AG08395 (cell line): ENCODE measurements at regions not wholly inside any gene's neighbourhood (a gene's known extent, or its start where the extent isn't known, plus 50 kb on each side); places are given as distances from the start of the nearest gene placed in this dataset.

Source experiments
- DNase-seq: peaks from one replicate; pipeline ENCODE4 v3.0.0; 2012; ENCODE audit warnings: mixed read lengths, low spot score

DNA sequence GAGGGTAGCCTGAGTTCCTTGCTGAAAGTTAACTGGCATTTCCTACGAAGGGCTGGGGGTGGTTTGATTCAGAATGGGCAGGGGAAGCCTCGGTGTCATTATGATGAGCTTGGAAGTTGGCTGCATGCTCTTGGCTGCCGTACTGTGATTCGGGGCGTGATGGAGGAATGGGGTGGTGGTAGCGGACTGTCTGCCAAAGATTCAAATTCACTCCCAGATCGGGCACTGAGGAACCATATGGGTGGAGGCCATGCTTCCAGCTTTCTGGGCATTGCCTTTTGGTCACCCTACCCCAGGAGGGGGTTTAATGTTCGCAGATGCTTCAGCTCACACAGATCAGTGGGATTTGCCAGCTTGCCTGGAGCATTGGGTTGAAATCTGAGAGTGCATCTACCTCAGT, 492.8 kb upstream of the EEF2KMT start:
- no peak for DNase-seq

DNA sequence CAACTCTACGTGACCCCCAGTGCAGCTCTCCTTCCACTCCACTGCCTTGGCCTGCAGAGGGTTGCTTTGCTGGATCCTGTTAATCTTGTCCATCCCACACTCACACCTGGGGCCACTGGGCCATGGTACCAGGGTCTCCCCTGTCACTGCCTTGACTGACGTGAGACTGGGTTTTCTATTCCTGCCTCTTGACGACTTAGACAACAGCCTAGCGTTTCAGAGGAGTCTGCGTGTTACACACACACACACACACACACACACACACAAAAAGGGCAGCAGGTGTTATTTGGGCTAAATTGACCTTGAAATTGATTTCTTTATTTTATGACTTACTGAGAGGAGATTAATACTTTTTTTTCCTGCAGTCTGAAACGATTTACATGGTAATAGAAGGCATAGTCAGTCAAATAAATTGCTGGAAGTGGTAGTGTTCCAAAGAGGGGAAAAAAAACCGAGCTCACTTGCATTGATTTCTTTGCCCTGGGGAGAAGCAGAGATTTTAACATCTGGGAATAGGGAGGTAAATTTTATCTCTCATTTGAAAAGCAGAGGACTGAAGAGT, 492.3 kb upstream of the EEF2KMT start:
- DNase-seq = no peak

DNA sequence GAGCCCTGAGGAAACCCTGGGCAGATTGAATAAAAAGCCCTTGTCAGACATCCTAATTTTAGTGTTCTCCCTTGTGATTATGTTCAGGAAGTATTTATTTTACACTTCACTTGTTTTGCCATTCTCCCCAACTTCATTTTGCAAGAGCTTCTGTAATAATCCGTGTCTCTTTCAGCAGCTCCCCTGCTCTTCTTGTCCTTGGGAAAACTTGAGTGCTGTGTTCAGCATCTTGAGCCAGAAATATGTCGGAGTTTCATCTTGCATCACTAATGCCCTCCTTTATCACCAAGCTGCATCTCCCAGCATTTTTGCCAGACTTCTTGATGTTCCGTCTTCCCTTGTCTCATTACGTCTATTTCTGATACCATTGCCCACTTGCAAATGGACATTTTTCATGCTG, 486.5 kb upstream of the EEF2KMT start:
- no peak for DNase-seq

DNA sequence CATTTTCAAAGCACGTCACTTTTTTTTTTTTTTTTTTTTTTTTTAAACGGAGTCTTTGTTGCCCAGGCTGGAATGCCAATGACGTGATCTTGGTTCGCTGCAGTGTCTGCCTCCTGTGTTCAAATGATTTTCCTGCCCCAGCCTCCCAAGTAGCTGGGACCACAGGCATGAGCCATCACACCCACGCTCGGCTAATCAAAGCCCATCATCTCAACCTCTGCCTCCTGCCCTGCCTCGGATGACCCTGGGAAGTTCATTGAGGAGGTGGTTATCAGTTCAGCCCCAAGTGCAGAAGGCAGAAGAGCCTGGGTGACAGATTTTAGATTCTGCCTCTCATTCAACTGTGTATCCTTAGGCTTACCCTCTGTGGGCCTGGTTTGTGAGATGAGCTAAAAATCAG, 484.9 kb upstream of the EEF2KMT start:
- no peak for DNase-seq

DNA sequence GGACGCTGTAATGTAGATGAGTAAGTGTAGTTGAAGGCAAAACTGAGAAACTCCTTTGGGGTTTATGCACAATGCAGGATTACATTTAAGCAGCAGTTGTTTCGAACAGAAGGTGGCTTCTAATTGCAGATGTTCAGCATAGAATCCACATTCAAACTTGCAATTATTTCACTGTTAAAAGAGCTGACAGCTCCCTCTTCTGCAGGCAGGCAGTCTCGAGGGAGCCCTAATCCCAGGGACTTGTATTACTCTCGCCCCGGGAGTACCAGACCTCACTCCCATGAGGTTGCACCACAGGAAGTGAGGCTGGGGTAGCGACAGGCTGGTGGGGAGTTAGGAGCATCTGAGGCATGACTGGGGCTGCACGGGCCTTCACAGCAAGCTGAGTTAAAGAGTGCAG, 484.3 kb upstream of the EEF2KMT start:
- DNase-seq = no peak

DNA sequence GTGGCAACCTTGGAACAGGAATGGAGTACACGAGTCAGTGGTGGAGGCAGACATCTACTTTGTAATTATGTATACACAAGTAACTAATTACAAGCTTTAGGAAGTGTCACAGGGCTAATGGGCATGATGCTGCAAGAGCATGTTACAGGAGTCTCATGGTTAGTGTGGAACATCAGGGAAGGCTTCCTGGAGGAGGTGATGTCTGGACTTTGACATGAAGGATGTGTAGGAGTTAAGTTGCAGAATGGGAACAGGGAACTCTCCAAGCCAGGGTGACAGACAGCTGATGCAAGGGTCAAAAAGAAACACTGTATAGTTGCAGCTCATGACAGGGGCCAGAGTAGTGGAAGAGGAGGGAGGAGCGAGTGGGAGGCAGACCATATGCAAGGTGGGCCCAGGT, 483.8 kb upstream of the EEF2KMT start:
- DNase-seq = no peak

DNA sequence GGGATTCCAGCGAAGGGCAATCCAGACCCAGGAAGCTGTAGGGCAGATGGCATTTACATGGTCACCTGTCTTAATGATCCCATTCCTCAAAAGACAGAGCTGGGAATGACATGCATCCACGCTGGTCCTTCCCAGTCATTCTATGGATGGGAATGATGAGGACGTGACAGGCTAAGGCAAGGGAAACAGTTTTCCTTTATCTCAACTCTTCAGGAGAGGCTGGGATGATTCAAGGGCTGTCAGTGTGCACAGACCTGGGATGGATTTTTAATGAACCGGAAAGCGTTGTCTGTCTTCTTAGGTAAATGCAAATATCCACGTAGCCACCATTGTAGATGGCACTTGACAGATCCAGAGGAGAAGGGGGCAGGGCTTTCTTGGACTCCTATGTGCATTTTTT, 483.2 kb upstream of the EEF2KMT start:
- no peak for DNase-seq

DNA sequence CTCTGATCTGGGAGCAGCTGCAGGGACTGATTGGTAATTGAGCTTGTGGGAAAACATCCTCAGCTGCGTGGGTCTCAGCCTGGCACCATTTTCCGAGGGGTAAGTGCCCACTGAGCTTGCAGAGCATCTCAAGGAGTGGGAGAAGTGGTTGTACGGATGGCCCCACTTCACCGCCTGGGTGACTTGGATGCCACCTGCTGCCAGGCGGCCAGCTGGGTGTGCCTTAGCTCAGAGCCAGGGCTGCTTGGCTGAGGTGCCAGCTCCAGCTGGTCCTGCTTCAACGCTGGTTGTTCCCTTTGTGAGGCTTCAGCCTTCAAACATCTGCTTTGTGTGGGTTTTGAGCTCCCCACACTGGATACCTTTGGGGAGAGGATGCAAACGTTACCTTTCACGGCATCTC, 482.7 kb upstream of the EEF2KMT start:
- DNase-seq = no peak

DNA sequence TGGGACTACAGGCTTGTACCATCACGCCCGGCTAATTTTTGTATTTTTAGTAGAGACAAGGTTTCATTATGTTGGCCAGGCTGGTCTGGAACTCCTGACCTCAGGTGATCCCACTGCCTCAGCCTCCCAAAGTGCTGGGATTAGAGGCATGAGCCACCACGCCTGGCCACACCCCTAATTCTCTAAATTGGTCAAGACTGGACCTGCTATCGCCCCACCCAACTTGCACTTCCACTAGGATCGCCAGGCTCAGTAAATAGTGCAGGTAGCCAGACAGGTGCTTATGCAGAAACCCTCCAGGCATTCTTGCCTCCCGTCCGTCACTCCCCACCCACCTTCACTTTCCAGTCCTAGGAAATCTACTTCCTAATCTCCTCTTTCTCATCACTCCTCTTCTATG, 481.4 kb upstream of the EEF2KMT start:
- DNase-seq = no peak

DNA sequence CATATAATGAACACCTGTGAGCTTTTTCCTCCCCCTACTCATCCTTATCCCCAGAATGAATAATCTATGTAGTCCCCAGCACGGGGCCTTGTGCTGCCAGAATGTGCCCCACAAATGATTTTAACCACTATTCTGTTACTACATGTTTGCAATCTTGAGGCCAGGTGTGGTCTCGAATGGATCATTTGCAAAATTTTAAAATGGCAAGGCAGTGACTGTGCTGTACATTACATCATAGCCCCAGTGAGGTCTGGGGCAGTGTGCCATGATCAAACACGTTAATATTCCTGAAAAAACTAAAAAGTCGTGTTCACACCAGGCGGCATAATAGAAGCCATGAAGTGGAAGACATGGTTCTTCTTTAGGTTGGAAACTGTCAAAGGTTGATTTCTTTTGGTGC, 479.9 kb upstream of the EEF2KMT start:
- no peak for DNase-seq

DNA sequence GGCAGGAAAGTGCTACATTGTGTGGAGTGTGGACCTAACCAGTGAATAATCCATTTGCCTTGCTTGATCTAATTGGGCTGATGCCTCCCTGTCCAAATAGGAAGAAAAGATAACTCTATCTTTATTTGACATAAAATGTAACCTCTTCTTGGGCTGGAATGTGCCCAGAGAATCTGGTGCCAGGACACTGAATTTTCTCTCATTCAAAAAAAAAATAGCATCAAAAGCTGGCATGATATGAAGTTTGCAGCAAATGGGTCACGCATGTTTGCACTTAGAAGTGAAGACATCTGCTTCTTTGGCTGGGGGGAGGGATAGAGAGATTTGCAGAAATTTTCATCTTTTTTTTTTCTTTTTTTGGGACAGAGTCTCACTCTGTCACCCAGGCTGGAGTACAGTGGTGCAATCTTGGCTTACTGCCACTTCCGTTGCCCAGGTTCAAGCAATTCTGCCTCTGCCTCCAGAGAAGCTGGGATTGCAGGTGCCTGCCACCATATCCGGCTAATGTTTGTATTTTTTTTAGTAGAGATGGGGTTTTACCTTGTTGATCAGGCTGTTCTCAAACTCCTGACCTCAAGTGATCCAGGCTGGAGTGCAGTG, 478.2 kb upstream of the EEF2KMT start:
- no peak for DNase-seq

DNA sequence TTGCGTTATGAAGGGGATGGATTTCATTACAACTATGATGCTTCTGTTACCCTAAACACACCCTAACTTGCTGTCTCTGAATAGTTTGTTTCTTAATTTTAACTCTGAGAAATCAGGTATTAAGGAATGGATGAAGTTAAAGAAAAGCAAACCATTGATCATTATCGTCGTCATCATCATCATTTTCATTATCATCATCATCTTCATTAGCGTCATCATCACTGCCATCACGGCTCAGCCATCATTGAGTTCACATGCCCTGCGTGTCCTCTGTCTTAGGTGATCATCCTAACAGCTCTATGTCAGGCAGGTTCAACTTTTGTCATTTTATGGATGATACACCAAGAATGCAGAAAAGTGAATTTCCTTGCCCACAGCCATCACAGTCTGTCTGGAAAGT, 477.5 kb upstream of the EEF2KMT start:
- DNase-seq = no peak

DNA sequence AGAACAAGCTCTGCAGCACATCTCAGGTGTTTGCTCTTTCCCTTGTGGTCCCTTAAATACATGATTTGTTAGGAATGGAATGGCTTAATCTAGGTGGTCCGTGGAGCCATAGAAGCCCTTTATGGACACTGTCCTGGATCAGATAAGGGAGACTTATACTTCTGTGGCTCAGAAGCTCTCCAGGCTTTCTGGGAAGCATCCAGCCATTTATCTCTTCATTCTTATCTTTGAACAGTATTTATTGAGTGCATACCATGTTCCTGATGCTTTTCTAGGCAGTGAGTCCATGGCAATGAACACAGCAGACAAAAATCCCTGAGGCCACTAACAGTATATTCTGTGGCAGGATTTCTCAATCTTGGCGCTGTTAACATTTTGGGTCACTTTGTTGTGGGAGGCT, 474.5 kb upstream of the EEF2KMT start:
- DNase-seq = no peak

DNA sequence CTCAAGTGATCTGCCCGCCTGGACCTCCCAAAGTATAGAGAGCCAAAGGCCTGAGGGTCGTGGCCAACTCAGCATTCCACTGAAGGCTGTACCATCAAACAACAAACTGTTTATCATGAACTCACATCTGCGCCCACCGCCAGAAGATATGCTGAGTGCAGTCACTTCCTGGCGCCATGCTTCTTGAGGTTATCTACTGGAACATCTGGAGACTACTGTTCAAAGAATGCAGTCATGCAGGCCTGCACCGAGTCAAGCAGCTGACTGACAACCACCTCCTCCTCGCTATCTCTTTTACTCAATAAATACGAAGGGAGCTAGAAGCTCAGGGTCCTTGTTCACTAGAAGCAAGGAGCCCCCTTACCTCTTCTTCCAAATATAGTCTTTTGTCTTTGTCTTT, 473.9 kb upstream of the EEF2KMT start:
- DNase-seq = no peak

DNA sequence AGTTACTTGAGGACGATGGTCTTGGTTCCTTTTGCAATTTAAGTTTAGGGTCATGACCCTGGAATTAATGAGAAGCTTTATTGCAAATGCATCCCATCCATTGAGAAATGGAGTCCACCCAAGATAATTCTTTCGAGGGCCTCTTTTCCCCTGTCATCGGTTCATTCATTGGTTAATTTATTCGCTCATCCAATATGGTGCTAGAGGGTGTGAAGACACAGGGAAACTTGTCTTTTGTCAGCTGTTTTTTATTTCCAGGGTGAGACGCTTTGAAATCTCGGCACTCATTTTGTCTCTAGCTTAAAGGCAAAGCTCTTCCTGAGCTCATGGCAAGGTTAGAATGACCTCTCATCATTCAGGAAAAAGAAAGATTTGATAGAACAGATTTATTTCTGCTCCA, 464.2 kb upstream of the EEF2KMT start:
- no peak for DNase-seq

DNA sequence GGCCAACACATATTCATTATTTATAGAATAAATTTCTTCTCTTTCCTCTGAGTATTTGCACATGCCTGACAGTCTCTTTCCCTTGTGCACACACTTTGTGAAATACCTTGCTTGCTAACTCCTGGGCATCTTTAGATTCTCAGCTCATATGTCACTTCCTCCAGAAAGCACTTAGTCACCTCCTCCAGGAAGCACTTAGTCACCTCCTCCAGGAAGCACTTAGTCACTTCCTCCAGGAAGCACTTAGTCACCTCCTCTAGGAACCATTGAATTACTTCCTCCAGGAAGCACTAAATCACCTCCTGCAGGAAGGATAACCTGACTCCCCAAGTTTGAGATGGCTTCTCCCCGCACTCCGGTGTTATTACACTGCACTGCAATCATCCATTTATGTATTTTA, 462.5 kb upstream of the EEF2KMT start:
- no peak for DNase-seq

DNA sequence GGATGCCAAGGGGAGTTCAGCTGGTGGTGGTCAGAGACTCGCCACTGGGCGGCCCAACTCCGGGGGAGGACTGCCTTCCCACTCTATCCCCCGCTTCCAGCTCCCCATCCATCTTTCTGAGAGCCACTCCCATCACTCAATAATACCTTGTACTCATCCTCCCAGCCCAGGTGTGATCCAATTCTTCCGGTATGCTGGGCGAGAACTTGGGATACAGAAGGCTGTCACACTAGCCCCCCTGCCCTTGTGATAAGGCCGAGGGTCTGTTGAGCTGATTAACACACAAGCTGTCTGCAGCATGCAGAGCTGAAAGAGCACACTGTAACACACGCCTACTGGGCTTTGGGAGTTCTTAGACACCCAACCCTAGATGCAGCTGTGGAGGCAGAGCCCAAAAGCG, 460.4 kb upstream of the EEF2KMT start:
- no peak for DNase-seq

DNA sequence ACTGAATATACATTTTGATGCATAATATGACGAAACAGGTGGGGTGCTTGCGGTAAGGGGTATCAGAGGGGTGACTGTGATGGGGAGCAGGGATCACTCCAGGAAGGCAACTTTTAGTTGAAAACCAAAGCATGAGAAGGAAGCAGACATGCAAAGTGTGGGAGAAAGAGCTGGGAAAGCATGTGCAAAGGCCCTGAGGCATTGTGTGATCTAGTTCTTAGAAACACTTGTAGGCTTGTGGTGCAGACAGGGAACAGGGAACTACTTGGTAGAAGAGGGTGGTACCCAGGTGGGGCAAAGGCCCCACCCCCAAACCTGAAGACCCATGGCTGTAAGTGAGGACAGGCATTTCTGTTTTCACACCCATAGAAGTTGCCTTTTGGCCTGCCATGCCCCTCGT, 459.9 kb upstream of the EEF2KMT start:
- no peak for DNase-seq

DNA sequence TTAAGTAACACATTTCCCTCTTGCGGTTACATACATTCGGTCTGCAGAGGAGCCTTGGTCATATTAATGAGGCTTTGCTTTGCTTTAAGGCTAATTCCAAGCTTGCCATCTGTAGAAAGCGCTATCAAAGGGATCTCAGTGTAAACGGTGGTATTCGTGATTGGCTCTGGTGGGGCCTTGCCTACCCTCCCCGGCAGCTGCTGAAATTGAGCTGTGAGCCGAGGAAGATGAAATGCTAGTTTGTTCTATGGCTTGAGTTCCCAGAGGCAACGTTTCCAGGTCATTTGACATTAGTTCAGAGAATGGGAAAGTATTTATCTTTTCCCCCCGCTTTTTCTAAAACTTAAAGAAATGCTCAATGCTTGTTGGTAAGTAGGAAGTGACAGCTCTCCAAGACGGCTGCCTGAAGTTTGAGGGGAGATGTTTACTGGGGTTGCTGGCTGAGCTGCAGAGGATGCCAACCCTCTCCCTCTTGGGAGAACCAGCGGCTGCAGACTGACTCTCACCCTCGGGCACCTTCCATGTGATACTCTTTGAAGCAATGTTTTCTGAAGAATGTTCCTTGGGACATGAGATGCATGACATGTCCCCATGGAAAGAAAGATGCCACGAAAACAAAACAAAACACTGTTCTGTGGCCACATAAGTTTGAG, 458.7 kb upstream of the EEF2KMT start:
- DNase-seq = no peak

DNA sequence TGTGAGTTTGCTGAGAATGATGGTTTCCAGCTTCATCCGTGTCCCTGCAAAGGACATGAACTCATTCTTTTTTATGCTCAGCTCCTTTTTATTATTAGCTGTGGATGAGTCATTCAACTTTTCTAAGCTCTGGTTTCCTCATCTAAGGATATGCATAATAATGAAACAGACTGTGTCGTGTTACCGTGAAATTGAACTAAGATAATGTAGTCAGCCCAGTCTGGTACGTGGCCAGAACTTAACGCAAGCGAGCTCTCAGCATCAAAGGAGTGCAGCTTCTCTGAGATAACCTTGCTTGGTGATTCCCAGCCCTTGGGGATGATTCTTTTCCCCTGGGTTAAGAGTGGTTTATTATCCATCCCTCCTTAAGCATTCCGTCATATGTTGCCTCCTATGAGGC, 454.3 kb upstream of the EEF2KMT start:
- DNase-seq = no peak

DNA sequence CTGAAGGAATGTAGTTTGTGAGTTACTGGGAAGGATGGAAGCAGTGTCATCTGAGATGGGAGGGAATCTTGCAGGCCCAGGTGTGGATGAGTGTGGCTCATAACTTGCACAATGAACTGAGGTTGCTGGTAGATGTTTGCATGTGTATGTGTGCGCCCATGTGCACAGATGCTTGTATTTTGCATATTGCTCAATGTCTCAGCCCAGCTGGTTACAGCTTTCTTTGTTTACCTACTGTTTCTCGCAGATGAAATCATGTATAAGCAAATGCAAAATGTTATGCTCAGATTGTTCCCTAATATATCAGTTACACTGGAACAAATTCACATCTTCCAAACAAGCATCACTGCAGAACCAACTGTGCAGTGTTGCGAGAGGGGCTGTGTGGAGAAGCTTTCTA, 452.2 kb upstream of the EEF2KMT start:
- DNase-seq = no peak

DNA sequence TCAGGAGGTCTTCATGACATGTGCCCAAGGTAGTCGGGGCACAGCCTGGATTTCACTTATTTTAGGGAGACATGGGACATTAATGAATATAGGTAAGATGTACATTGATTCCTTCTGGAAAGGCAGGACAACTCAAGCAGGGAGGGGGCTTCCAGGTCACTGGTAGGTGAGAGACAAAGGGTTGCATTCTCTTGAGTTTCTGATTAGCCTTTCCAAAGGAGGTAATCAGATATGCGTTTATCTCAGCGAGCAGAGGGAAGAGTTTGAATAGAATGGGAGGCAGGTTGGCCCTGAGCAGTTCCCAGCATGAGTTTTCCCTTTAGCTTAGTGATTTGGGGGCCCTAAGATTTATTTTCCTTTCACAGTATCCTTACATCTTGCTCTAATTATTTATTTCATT, 443.8 kb upstream of the EEF2KMT start:
- DNase-seq = no peak

DNA sequence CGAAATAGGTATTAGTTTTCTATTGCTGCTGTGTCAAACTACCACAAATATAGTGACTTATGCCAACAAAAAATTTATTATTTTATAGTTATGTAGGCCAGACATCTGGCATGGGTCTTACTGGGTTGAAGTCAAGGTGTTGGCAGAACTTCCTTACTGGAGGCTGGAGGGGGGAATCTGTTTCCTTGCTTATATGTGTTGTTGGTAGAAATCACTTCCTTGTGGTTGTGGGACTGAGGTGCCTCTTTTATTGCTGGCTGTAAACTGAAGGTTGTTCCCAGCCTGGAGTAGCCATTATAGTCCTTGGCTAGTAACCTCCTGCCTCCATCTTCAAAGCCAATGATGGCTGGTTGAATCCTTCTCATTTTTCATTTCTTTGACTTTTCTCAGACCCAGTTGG, 439.8 kb upstream of the EEF2KMT start:
- no peak for DNase-seq

DNA sequence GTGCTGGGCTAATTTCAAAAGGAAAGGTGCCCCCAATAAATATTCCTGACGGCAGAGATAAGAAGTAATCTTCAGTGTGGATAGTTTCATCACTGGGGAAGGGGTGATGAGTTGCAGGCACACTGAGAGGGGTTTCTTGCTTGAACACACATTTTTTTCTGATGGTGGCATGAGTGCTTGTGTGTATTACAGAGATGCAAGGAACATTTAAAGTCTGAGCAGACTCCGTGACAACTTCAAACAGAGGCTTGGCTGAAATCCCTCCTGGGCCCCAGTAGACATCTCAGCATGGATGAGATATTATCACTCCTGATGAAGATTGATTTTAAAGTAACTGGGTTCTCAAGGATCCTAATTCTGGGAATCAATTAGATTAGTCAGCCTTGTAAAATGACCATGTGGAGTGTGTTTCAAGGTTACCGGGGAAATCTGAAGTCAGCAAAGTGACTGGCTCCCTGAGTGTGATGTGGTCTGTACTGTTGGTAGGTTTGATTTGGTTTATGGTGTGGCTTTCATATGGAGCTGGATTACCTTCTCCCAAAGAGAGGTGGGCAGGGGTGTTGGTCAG, 435.8 kb upstream of the EEF2KMT start:
- no peak for DNase-seq
